ENCODE measurements at regions not wholly inside any gene's neighbourhood (a gene's known extent, or its start where the extent isn't known, plus 50 kb on each side); places are given as distances from the start of the nearest gene placed in this dataset.

- in situ Hi-C loops (cut with HindIII; ENCODE audit: low pct_unique_long_range_greater_than_20kb, low sequenced_read_pairs): no loop called here
- no TSS peak for BruUV-seq (replicated peaks)
Observed at GRCh38 chr2:101574622-101575021, 99.7 kb upstream of the RFX8 start.

GRCh38 chr2:101571951-101572350, 97.0 kb upstream of the RFX8 start:
- Histone ChIP-seq H3K4me3 (ENCODE audit: low read depth in 2 of 2, low read length in 2 of 2) (no peak overlapping the region), H3K27me3 (ENCODE audit: control insufficient read depth, insufficient read depth, low read length) (peaks cover 5% of the 10 kb centered on the region; the same call in 1 of the 2 replicates), H3K27ac (ENCODE audit: low read length) (no peak overlapping the region), H3K4me1 (ENCODE audit: control insufficient read depth, insufficient read depth, low read length) (peaks cover 3% of the 10 kb centered on the region), H3K9me3 (ENCODE audit: control insufficient read depth, insufficient read depth, low read depth, low read length) (no peaks in the 10 kb centered on the region), H3K36me3 (ENCODE audit: control insufficient read depth, insufficient read depth, low read length) (no peaks in the 10 kb centered on the region)
- BruUV-seq (replicated peaks): no TSS peak
- intact Hi-C loops (cut with micrococcal nuclease; ENCODE audit: unreplicated experiment) (no loop called here), in situ Hi-C loops (cut with HindIII; ENCODE audit: low pct_unique_long_range_greater_than_20kb, low sequenced_read_pairs) (no loop called here)
- ATAC-seq: no peak
- ChIA-PET CTCF (no interaction called here), POLR2A (no interaction called here)
- DNase-seq (ENCODE audit: low read depth, low spot score): no peak
- TF ChIP-seq CTCF (IDR thresholded peaks at IDR 0.05): no peak
- no peak for TF ChIP-seq TCF7L2 (IDR thresholded peaks at IDR 0.05; ENCODE audit: low read depth, low read length)
- TF ChIP-seq SIN3A (IDR thresholded peaks at IDR 0.05; ENCODE audit: borderline replicate concordance, insufficient read depth, low read depth, low read length): no peak
- TF ChIP-seq POLR2AphosphoS5 (IDR thresholded peaks at IDR 0.05; ENCODE audit: low read depth, low read length): no peak
- no peak for TF ChIP-seq REST (IDR thresholded peaks at IDR 0.05; ENCODE audit: insufficient read depth in 1 of 2, low read depth in 2 of 2, low read length in 1 of 2)

More at GRCh38 chr2:101574622-101575021, 99.7 kb upstream of the RFX8 start:
- Histone ChIP-seq H3K4me1 (ENCODE audit: control insufficient read depth, insufficient read depth, low read length) (no peaks in the 10 kb centered on the region), H3K9me3 (ENCODE audit: control insufficient read depth, insufficient read depth, low read depth, low read length) (no peaks in the 10 kb centered on the region), H3K27ac (ENCODE audit: low read length) (no peak overlapping the region), H3K4me3 (ENCODE audit: low read depth in 2 of 2, low read length in 2 of 2) (no peak overlapping the region), H3K27me3 (ENCODE audit: control insufficient read depth, insufficient read depth, low read length) (peaks cover 7% of the 10 kb centered on the region; the same call in 1 of the 2 replicates), H3K36me3 (ENCODE audit: control insufficient read depth, insufficient read depth, low read length) (no peaks in the 10 kb centered on the region)
- DNase-seq (ENCODE audit: low read depth, low spot score) (no peak), ATAC-seq (no peak)
- TF ChIP-seq SIN3A (IDR thresholded peaks at IDR 0.05; ENCODE audit: borderline replicate concordance, insufficient read depth, low read depth, low read length) (no peak), CTCF (IDR thresholded peaks at IDR 0.05) (no peak), POLR2AphosphoS5 (IDR thresholded peaks at IDR 0.05; ENCODE audit: low read depth, low read length) (no peak), TCF7L2 (IDR thresholded peaks at IDR 0.05; ENCODE audit: low read depth, low read length) (no peak), REST (IDR thresholded peaks at IDR 0.05; ENCODE audit: insufficient read depth in 1 of 2, low read depth in 2 of 2, low read length in 1 of 2) (no peak)
- CTCF ChIA-PET: no interaction called here
- intact Hi-C loops (cut with micrococcal nuclease; ENCODE audit: unreplicated experiment): no loop called here
- POLR2A ChIA-PET: no interaction called here
